Mammary epithelial cell (primary cell): ENCODE measurements at regions not wholly inside any gene's neighbourhood (a gene's known extent, or its start where the extent isn't known, plus 50 kb on each side); places are given as distances from the start of the nearest gene placed in this dataset.

Experiments
- CTCF ChIP-seq, 2 donors: IDR thresholded peaks in 1 of 2; conservative IDR thresholded peaks in 1 of 2; 2 replicates each; pipeline ENCODE4 v1.5.1; 2011 to 2012; ENCODE audit warnings: inconsistent platforms in 2 of 2, low read length in 2 of 2, mild to moderate bottlenecking in 2 of 2, control low read depth in 1 of 2, low read depth in 1 of 2; ENCODE audit not compliant: insufficient read depth in 1 of 2; ENCODE audit errors: extremely low read depth in 1 of 2
- EZH2 ChIP-seq: IDR thresholded peaks from 2 replicates; pipeline ENCODE4 v1.6.1; 2012; ENCODE audit warnings: low read length, inconsistent platforms, borderline replicate concordance

GRCh38 chr13:47349211-47349610 is 452.4 kb upstream of the HTR2A start:
- no peak for TF ChIP-seq CTCF (conservative IDR thresholded peaks at IDR 0.05 in 1 of 2, IDR thresholded peaks at IDR 0.05 in 1 of 2; ENCODE audit: extremely low read depth in 1 of 2, insufficient read depth in 1 of 2, low read depth in 1 of 2, low read length in 2 of 2)
- TF ChIP-seq EZH2, result no peak
